ENCODE measurements at regions not wholly inside any gene's neighbourhood (a gene's known extent, or its start where the extent isn't known, plus 50 kb on each side); places are given as distances from the start of the nearest gene placed in this dataset.

- Histone ChIP-seq H3K9ac (ENCODE audit: low read length) (no peak overlapping the region), H3K4me2 (ENCODE audit: low read length) (no peak overlapping the region), H2AFZ (ENCODE audit: low read depth, low read length) (no peak overlapping the region), H3K9me3 (ENCODE audit: insufficient read depth, low read length) (no peaks in the 10 kb centered on the region), H3K4me3 (ENCODE audit: low read length) (no peak overlapping the region), H4K20me1 (ENCODE audit: insufficient read depth, low read length) (no peaks in the 10 kb centered on the region), H3K4me1 (ENCODE audit: low read length) (no peaks in the 10 kb centered on the region), H3K36me3 (replicated peaks; ENCODE audit: low read depth, low read length) (no peaks in the 10 kb centered on the region), H3K27ac (ENCODE audit: low read length) (no peak overlapping the region), H3K79me2 (ENCODE audit: low read length) (no peaks in the 10 kb centered on the region), H3K27me3 (ENCODE audit: low read depth, low read length) (peaks cover 2% of the 10 kb centered on the region; the same call in 1 of the 2 replicates)
- TF ChIP-seq EZH2phosphoT487 (IDR thresholded peaks at IDR 0.05; ENCODE audit: low read depth) (no peak), CTCF (IDR thresholded peaks at IDR 0.05; ENCODE audit: low read depth, low read length) (no peak)
These were observed 109.9 kb upstream of the DAB2 start for GRCh38 chr5:39534690-39535089.

GRCh38 chr5:39533749-39534148 is 109.0 kb upstream of the DAB2 start:
- H4K20me1 ChIP-seq (ENCODE audit: insufficient read depth, low read length), result no peaks in the 10 kb centered on the region
- no peaks in the 10 kb centered on the region for H3K9me3 ChIP-seq (ENCODE audit: insufficient read depth, low read length)
- no peaks in the 10 kb centered on the region for H3K36me3 ChIP-seq (replicated peaks; ENCODE audit: low read depth, low read length)
- TF ChIP-seq EZH2phosphoT487 (IDR thresholded peaks at IDR 0.05; ENCODE audit: low read depth), result no peak
- TF ChIP-seq CTCF (IDR thresholded peaks at IDR 0.05; ENCODE audit: low read depth, low read length), result no peak
- H3K27ac ChIP-seq (ENCODE audit: low read length), result no peak overlapping the region
- H3K4me2 ChIP-seq (ENCODE audit: low read length), result no peak overlapping the region
- no peak overlapping the region for H3K4me3 ChIP-seq (ENCODE audit: low read length)
- no peaks in the 10 kb centered on the region for H3K4me1 ChIP-seq (ENCODE audit: low read length)
- H3K27me3 ChIP-seq (ENCODE audit: low read depth, low read length), result peaks cover 2% of the 10 kb centered on the region; the same call in 1 of the 2 replicates
- no peak overlapping the region for H2AFZ ChIP-seq (ENCODE audit: low read depth, low read length)
- no peaks in the 10 kb centered on the region for H3K79me2 ChIP-seq (ENCODE audit: low read length)
- H3K9ac ChIP-seq (ENCODE audit: low read length), result no peak overlapping the region

GRCh38 chr5:39532511-39532910 is 107.7 kb upstream of the DAB2 start:
- Histone ChIP-seq H3K36me3 (replicated peaks; ENCODE audit: low read depth, low read length) (no peaks in the 10 kb centered on the region), H3K79me2 (ENCODE audit: low read length) (no peaks in the 10 kb centered on the region), H3K9ac (ENCODE audit: low read length) (no peak overlapping the region), H3K27me3 (ENCODE audit: low read depth, low read length) (no peaks in the 10 kb centered on the region), H3K4me3 (ENCODE audit: low read length) (no peak overlapping the region), H3K9me3 (ENCODE audit: insufficient read depth, low read length) (no peaks in the 10 kb centered on the region), H3K4me2 (ENCODE audit: low read length) (no peak overlapping the region), H3K4me1 (ENCODE audit: low read length) (no peaks in the 10 kb centered on the region), H2AFZ (ENCODE audit: low read depth, low read length) (no peak overlapping the region), H4K20me1 (ENCODE audit: insufficient read depth, low read length) (no peaks in the 10 kb centered on the region), H3K27ac (ENCODE audit: low read length) (no peak overlapping the region)
- TF ChIP-seq EZH2phosphoT487 (IDR thresholded peaks at IDR 0.05; ENCODE audit: low read depth) (no peak), CTCF (IDR thresholded peaks at IDR 0.05; ENCODE audit: low read depth, low read length) (no peak)

GRCh38 chr5:39531306-39531705 is 106.5 kb upstream of the DAB2 start:
- H3K27me3 ChIP-seq (ENCODE audit: low read depth, low read length), result no peaks in the 10 kb centered on the region
- H3K4me1 ChIP-seq (ENCODE audit: low read length), result no peaks in the 10 kb centered on the region
- no peaks in the 10 kb centered on the region for H4K20me1 ChIP-seq (ENCODE audit: insufficient read depth, low read length)
- H2AFZ ChIP-seq (ENCODE audit: low read depth, low read length), result no peak overlapping the region
- H3K79me2 ChIP-seq (ENCODE audit: low read length), result no peaks in the 10 kb centered on the region
- TF ChIP-seq EZH2phosphoT487 (IDR thresholded peaks at IDR 0.05; ENCODE audit: low read depth) (no peak), CTCF (IDR thresholded peaks at IDR 0.05; ENCODE audit: low read depth, low read length) (no peak)
- no peak overlapping the region for H3K27ac ChIP-seq (ENCODE audit: low read length)
- no peak overlapping the region for H3K9ac ChIP-seq (ENCODE audit: low read length)
- no peak overlapping the region for H3K4me2 ChIP-seq (ENCODE audit: low read length)
- no peaks in the 10 kb centered on the region for H3K36me3 ChIP-seq (replicated peaks; ENCODE audit: low read depth, low read length)
- no peak overlapping the region for H3K4me3 ChIP-seq (ENCODE audit: low read length)
- H3K9me3 ChIP-seq (ENCODE audit: insufficient read depth, low read length), result no peaks in the 10 kb centered on the region

Measured in OCI-LY3 (cell line).